H1 (cell line): ENCODE measurements at regions not wholly inside any gene's neighbourhood (a gene's known extent, or its start where the extent isn't known, plus 50 kb on each side); places are given as distances from the start of the nearest gene placed in this dataset.

Experiments used
- CBX5 ChIP-seq: fragments of 300-800, 300-1000 bp; sonication (generic); IDR thresholded peaks from 2 replicates; pipeline ENCODE4 v1.7.1; 2016; ENCODE audit warnings: antibody characterized with exemption, low read length, low read depth
- CEBPB ChIP-seq: IDR thresholded peaks from 2 replicates; pipeline ENCODE4 v1.6.1; 2012; ENCODE audit warnings: low read depth, low read length
- NANOG ChIP-seq: IDR thresholded peaks from 2 replicates; pipeline ENCODE4 v1.6.1; 2011; ENCODE audit warnings: low read length, low read depth, mild to moderate bottlenecking, inconsistent platforms; ENCODE audit not compliant: insufficient read depth, poor library complexity, severe bottlenecking
- RFX5 ChIP-seq: IDR thresholded peaks from 2 replicates; pipeline ENCODE4 v1.6.1; 2011; ENCODE audit warnings: low read depth, low read length, improper control_type of control experiment, borderline replicate concordance
- SIN3A ChIP-seq, 2 experiments: IDR thresholded peaks in 1 of 2; conservative IDR thresholded peaks in 1 of 2; 2 replicates each; pipeline ENCODE4 v1.6.1; 2011 to 2012; ENCODE audit warnings: low read length in 2 of 2, improper control_type of control experiment in 1 of 2, low read depth in 1 of 2, mild to moderate bottlenecking in 1 of 2
- TAF1 ChIP-seq: IDR thresholded peaks from 2 replicates; pipeline ENCODE4 v1.6.1; 2011; ENCODE audit warnings: mild to moderate bottlenecking, low read depth, low read length

DNA sequence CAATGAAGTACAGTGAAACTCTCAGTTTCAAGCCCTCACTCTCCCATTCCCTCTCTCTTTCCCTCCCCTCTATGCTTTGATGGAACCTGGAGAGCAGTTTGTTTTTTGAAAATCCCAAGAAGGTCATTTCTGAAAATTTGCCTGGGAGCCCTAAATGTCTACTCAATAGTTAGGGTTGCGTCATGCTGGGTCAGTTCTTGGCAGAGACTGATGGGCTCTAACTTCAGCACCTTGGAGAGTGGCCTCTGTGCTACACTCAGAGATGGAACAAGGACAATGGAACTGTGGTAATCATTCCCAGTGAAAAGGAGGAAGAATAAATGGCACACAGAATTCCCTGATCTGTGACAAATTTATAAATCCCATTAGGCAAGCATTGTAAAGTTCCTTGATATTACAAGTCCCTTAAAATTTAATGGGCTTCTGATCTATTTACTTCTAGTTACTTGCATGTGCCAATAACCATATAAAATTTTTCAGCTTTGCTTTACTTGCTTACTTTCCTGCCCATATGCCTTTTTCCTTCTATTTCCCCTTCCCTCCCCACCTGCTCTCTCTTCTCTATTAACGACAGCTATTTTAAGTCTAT is 182.9 kb upstream of the KCND3 start (continued):
- TF ChIP-seq NANOG (no peak), TAF1 (no peak), RFX5 (no peak), CBX5 (no peak), SIN3A (conservative IDR thresholded peaks at IDR 0.05 in 1 of 2, IDR thresholded peaks at IDR 0.05 in 1 of 2; ENCODE audit: low read depth in 1 of 2, low read length in 2 of 2) (0 out of 4 replicates have a peak, but pooled peaks of 1 of the 2 experiments have one; percentile 32), CEBPB (peak; percentile 97)
